ENCODE measurements at regions not wholly inside any gene's neighbourhood (a gene's known extent, or its start where the extent isn't known, plus 50 kb on each side); places are given as distances from the start of the nearest gene placed in this dataset.

DNA sequence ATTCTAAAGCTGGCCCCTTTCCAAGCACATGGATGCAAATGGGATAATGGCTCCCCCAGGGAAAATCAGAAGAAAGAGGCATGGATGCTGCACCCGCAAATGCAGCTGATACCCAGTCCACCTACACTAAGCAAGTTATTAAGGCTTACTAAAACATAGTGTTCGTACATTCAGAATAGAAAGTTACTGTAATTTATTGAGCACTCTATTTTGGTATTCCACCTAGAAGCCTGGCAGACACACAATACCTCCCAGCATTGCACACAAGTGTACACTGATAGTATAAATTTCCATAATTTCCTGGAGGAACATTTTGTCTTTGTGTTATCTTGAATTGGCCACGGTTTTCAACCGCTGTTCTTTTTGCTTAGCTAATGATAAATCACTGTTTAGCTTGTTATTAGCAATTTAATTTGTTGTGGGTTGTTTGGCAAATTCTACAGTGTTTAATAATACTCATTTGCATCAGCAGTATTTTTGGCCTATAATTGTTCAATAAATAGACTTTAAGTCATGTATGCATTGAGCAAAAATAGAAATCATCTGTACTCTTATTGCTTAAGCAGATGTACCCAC, 94.5 kb upstream of the MRI1 start:
- TF ChIP-seq, protein P1, sequence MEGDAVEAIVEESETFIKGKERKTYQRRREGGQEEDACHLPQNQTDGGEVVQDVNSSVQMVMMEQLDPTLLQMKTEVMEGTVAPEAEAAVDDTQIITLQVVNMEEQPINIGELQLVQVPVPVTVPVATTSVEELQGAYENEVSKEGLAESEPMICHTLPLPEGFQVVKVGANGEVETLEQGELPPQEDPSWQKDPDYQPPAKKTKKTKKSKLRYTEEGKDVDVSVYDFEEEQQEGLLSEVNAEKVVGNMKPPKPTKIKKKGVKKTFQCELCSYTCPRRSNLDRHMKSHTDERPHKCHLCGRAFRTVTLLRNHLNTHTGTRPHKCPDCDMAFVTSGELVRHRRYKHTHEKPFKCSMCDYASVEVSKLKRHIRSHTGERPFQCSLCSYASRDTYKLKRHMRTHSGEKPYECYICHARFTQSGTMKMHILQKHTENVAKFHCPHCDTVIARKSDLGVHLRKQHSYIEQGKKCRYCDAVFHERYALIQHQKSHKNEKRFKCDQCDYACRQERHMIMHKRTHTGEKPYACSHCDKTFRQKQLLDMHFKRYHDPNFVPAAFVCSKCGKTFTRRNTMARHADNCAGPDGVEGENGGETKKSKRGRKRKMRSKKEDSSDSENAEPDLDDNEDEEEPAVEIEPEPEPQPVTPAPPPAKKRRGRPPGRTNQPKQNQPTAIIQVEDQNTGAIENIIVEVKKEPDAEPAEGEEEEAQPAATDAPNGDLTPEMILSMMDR (IDR thresholded peaks at IDR 0.05), result no peak
- TF ChIP-seq POLR2A (IDR thresholded peaks at IDR 0.05), result no peak

All from thyroid gland (tissue), 4 donors.